Activated CD4-positive, alpha-beta T cell treated with anti-CD3 and anti-CD28 coated beads, Interleukin-10, Interleukin-2, amounts not matched to agents 100 ng/mL and 50 ng/mL, durations not matched to agents 16 hours and 8 hours (primary cell): ENCODE measurements at regions not wholly inside any gene's neighbourhood (a gene's known extent, or its start where the extent isn't known, plus 50 kb on each side); places are given as distances from the start of the nearest gene placed in this dataset.

Source experiments
- DNase-seq: peaks from one replicate; pipeline ENCODE4 v3.0.0-alpha.2; 2020

GRCh38 chr1:164183854-164184635, 374.9 kb upstream of the PBX1 start:
- no peak for DNase-seq

- no peak for DNase-seq
These were observed 372.1 kb upstream of the PBX1 start for GRCh38 chr1:164186881-164187280.

- no peak for DNase-seq
These were observed 370.5 kb upstream of the PBX1 start for GRCh38 chr1:164188497-164188896.

GRCh38 chr1:164191191-164191590, 367.8 kb upstream of the PBX1 start:
- no peak for DNase-seq

- DNase-seq: no peak
These were observed 348.7 kb upstream of the PBX1 start for GRCh38 chr1:164210211-164210739.

- no peak for DNase-seq
These were observed 335.6 kb upstream of the PBX1 start for GRCh38 chr1:164223378-164223777.

- no peak for DNase-seq
These were observed 334.0 kb upstream of the PBX1 start for GRCh38 chr1:164225011-164225410.

GRCh38 chr1:164226977-164227376, 332.0 kb upstream of the PBX1 start:
- DNase-seq: no peak

GRCh38 chr1:164228928-164229327, 330.1 kb upstream of the PBX1 start:
- DNase-seq: no peak

- no peak for DNase-seq
These were observed 325.8 kb upstream of the PBX1 start for GRCh38 chr1:164233149-164233548.

- DNase-seq: no peak
These were observed 318.9 kb upstream of the PBX1 start for GRCh38 chr1:164240081-164240480.

GRCh38 chr1:164250365-164250764, 308.6 kb upstream of the PBX1 start:
- DNase-seq: no peak

- no peak for DNase-seq
These were observed 302.5 kb upstream of the PBX1 start for GRCh38 chr1:164256456-164256855.

- no peak for DNase-seq
These were observed 297.2 kb upstream of the PBX1 start for GRCh38 chr1:164261691-164262240.

- no peak for DNase-seq
These were observed 295.4 kb upstream of the PBX1 start for GRCh38 chr1:164263540-164263939.

- no peak for DNase-seq
These were observed 293.8 kb upstream of the PBX1 start for GRCh38 chr1:164265232-164265631.

GRCh38 chr1:164272156-164272555, 286.8 kb upstream of the PBX1 start:
- DNase-seq: no peak

- no peak for DNase-seq
These were observed 262.8 kb upstream of the PBX1 start for GRCh38 chr1:164296172-164296571.

GRCh38 chr1:164308101-164308500, 250.9 kb upstream of the PBX1 start:
- no peak for DNase-seq

- no peak for DNase-seq
These were observed 248.8 kb upstream of the PBX1 start for GRCh38 chr1:164310166-164310565.

- no peak for DNase-seq
These were observed 247.6 kb upstream of the PBX1 start for GRCh38 chr1:164311377-164311776.

- DNase-seq: no peak
These were observed 237.9 kb upstream of the PBX1 start for GRCh38 chr1:164320790-164321731.

GRCh38 chr1:164325786-164326185, 233.2 kb upstream of the PBX1 start:
- no peak for DNase-seq
